IMR-90 (cell line): ENCODE measurements at regions not wholly inside any gene's neighbourhood (a gene's known extent, or its start where the extent isn't known, plus 50 kb on each side); places are given as distances from the start of the nearest gene placed in this dataset.

Experiments
- ATAC-seq: fragments of 200-7000 bp; cut with Tn5 transposase; 2 replicates; pipeline ENCODE4 v1.9.1; 2020; ENCODE audit warnings: low read depth, mild to moderate bottlenecking, moderate library complexity
- BruUV-seq: library from RNA; stranded (reverse); fragments of 400-500 nt; replicated peaks from 2 replicates; lab custom pipeline; 2021; lab: Mats Ljungman, UMichigan
- CTCF ChIA-PET: fragments of 300-600 bp; formaldehyde crosslinking; extraction: SDS; loops from one replicate; lab custom pipeline; 2021; ENCODE audit warnings: antibody characterized with exemption; lab: Yijun Ruan, JAX
- POLR2A ChIA-PET: fragments of 300-600 bp; sonication (Branson Sonifier 250); formaldehyde crosslinking; loops from one replicate; lab custom pipeline; 2022; ENCODE audit warnings: antibody characterized with exemption; ENCODE audit not compliant: unreplicated experiment; lab: Charles Lee
- DNase-seq: peaks from one replicate; pipeline ENCODE4 v3.0.0; 2013
- H2AFZ ChIP-seq: replicated peaks from 2 replicates; pipeline ENCODE3; 2013; ENCODE audit warnings: low read length, mild to moderate bottlenecking; ENCODE audit not compliant: poor library complexity
- H2AK5ac ChIP-seq: 2 replicates; pipeline ENCODE4 v1.6.1; 2013; ENCODE audit warnings: low read depth, low read length, inconsistent platforms
- H2AK9ac ChIP-seq: replicated peaks from 2 replicates; pipeline ENCODE3; 2013; ENCODE audit warnings: mild to moderate bottlenecking, low read depth, low read length, moderate library complexity; ENCODE audit not compliant: poor library complexity
- H2BK120ac ChIP-seq: 2 replicates; pipeline ENCODE4 v1.6.1; 2013; ENCODE audit warnings: low read depth, low read length, inconsistent platforms
- H2BK15ac ChIP-seq: 3 replicates; pipeline ENCODE4 v1.6.1; 2013; ENCODE audit warnings: low read depth, low read length, inconsistent platforms
- H2BK20ac ChIP-seq: 2 replicates; pipeline ENCODE4 v1.6.1; 2013; ENCODE audit warnings: low read depth, mild to moderate bottlenecking, inconsistent platforms, low read length, moderate library complexity
- H2BK5ac ChIP-seq: 2 replicates; pipeline ENCODE4 v1.6.1; 2013; ENCODE audit warnings: mild to moderate bottlenecking, low read depth, low read length, inconsistent platforms; ENCODE audit not compliant: poor library complexity, severe bottlenecking
- H3K14ac ChIP-seq: replicated peaks from 2 replicates; pipeline ENCODE4 v1.6.1; 2013; ENCODE audit warnings: low read depth, low read length, inconsistent platforms
- H3K18ac ChIP-seq: 2 replicates; pipeline ENCODE4 v1.6.1; 2013; ENCODE audit warnings: low read depth, low read length, control low read depth
- H3K23ac ChIP-seq: 2 replicates; pipeline ENCODE4 v1.6.1; 2013; ENCODE audit warnings: low read depth, low read length, inconsistent platforms
- H3K27ac ChIP-seq: 2 replicates; pipeline ENCODE4 v1.5.1; 2013; ENCODE audit warnings: mild to moderate bottlenecking, control low read depth, low read length; ENCODE audit not compliant: insufficient read depth
- H3K27me3 ChIP-seq: 2 replicates; pipeline ENCODE4 v1.6.1; 2013; ENCODE audit warnings: low read length; ENCODE audit not compliant: control insufficient read depth, insufficient read depth
- H3K36me3 ChIP-seq: 2 replicates; pipeline ENCODE4 v1.6.1; 2013; ENCODE audit warnings: low read length, mixed read lengths; ENCODE audit not compliant: control insufficient read depth, insufficient read depth
- H3K4ac ChIP-seq: 2 replicates; pipeline ENCODE4 v1.6.1; 2013; ENCODE audit warnings: low read depth, low read length, inconsistent platforms
- H3K4me1 ChIP-seq: 2 replicates; pipeline ENCODE4 v1.6.1; 2013; ENCODE audit warnings: low read length, mixed read lengths; ENCODE audit not compliant: control insufficient read depth, insufficient read depth
- H3K4me2 ChIP-seq: 2 replicates; pipeline ENCODE4 v1.6.1; 2013; ENCODE audit warnings: low read depth, mild to moderate bottlenecking, control low read depth, low read length, moderate library complexity
- H3K4me3 ChIP-seq: 2 replicates; pipeline ENCODE4 v1.5.1; 2013; ENCODE audit warnings: low read depth, mild to moderate bottlenecking, control low read depth, low read length, moderate library complexity; ENCODE audit not compliant: insufficient read depth
- H3K56ac ChIP-seq: 2 replicates; pipeline ENCODE4 v1.6.1; 2013; ENCODE audit warnings: low read length, inconsistent platforms; ENCODE audit not compliant: insufficient read depth; ENCODE audit errors: extremely low read depth
- H3K79me1 ChIP-seq, 2 experiments: 2 replicates each; pipeline ENCODE4 v1.6.1; 2013; ENCODE audit warnings: low read length in 2 of 2, inconsistent platforms in 1 of 2, low read depth in 1 of 2
- H3K9ac ChIP-seq: 2 replicates; pipeline ENCODE4 v1.6.1; 2013; ENCODE audit warnings: low read depth, low read length, control low read depth
- H3K9me1 ChIP-seq: 2 replicates; pipeline ENCODE4 v1.6.1; 2013; ENCODE audit warnings: low read length, inconsistent platforms; ENCODE audit not compliant: insufficient read depth
- H3K9me3 ChIP-seq: 2 replicates; pipeline ENCODE4 v1.6.1; 2013; ENCODE audit warnings: low read length; ENCODE audit not compliant: control insufficient read depth, insufficient read depth
- H4K20me1 ChIP-seq: 2 replicates; pipeline ENCODE4 v1.6.1; 2013; ENCODE audit warnings: low read length, inconsistent platforms; ENCODE audit not compliant: insufficient read depth
- H4K5ac ChIP-seq: 2 replicates; pipeline ENCODE4 v1.6.1; 2013; ENCODE audit warnings: mild to moderate bottlenecking, low read depth, low read length, control low read depth
- H4K8ac ChIP-seq, 2 experiments: 2 replicates each; pipeline ENCODE4 v1.6.1; 2013; ENCODE audit warnings: low read depth in 2 of 2, low read length in 2 of 2, control low read depth in 1 of 2, inconsistent platforms in 1 of 2
- H4K91ac ChIP-seq: 2 replicates; pipeline ENCODE4 v1.6.1; 2013; ENCODE audit warnings: low read depth, low read length, inconsistent platforms; ENCODE audit not compliant: insufficient read depth
- NFE2L2 ChIP-seq: fragments of 150-350 bp; IDR thresholded peaks from 2 replicates; pipeline ENCODE4 v1.6.1; 2016; ENCODE audit warnings: low read depth, mild to moderate bottlenecking, low read length
- WGBS, 2 experiments: methylation state at CpG; one replicate each; pipeline versions ENCODE4 v1.1.5 to v1.1.7; 2013; ENCODE audit warnings: missing lambda C conversion rate in 2 of 2; ENCODE audit not compliant: insufficient read length in 1 of 2; ENCODE audit errors: extremely low coverage in 2 of 2; 5-methylcytosine and 5-hydroxymethylcytosine counted together
- dilution Hi-C: fragments of 300-500 bp; cut with HindIII; formaldehyde crosslinking; loops from one replicate; pipeline ENCODE4 v1.14.3; 2018; ENCODE audit warnings: low sequenced_read_pairs; ENCODE audit not compliant: unreplicated experiment
- in situ Hi-C: fragments of 300-500 bp; cut with MboI; formaldehyde crosslinking; loops from 3 replicates; pipeline ENCODE4 v1.14.3; 2019; ENCODE audit warnings: low sequenced_read_pairs, inconsistent platforms, mixed read lengths
- intact Hi-C: fragments of 100-400 bp; cut with micrococcal nuclease; formaldehyde crosslinking; loops from 2 replicates; pipeline ENCODE4 v1.10.0; 2022

DNA sequence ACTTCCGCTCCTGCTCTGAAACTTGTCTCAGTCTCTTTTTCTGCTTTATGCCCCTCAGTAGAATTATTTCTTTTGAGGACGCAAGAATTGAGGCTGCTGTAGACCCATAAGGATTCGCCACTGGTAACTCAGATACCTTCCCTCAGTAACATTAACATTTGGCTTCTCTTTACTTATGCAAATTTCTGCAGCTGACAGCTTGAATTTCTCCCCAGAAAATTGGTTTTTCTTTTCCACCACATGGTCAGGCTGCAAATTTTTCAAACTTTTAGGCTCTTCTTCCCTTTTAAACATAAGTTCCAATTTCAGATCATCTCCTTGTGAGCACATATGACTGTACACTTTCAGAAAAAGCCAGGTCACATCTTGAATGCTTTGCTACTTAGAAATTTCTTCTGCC lies 839.3 kb upstream of the GRIA3 start:
- Histone ChIP-seq H3K23ac (no peak overlapping the region), H4K5ac (no peak overlapping the region), H3K79me1 (no peaks in the 10 kb centered on the region), H3K9me1 (no peaks in the 10 kb centered on the region), H3K36me3 (no peaks in the 10 kb centered on the region), H3K56ac (no peak overlapping the region), H2BK20ac (no peak overlapping the region), H3K27me3 (no peaks in the 10 kb centered on the region), H4K8ac (no peak overlapping the region), H2BK120ac (no peak overlapping the region), H3K18ac (no peak overlapping the region), H4K91ac (no peak overlapping the region), H3K9me3 (peaks cover 3% of the 10 kb centered on the region; the same call in 1 of the 2 replicates), H3K4me1 (no peaks in the 10 kb centered on the region), H4K20me1 (no peaks in the 10 kb centered on the region), H3K14ac (no peak overlapping the region), H3K4ac (no peak overlapping the region), H3K27ac (no peak overlapping the region), H3K4me3 (no peak overlapping the region), H2BK15ac (no peak overlapping the region), H2AFZ (no peak overlapping the region), H2AK5ac (no peak overlapping the region), H2BK5ac (no peak overlapping the region), H2AK9ac (no peak overlapping the region), H3K4me2 (no peak overlapping the region), H3K9ac (no peak overlapping the region)
- no TSS peak for BruUV-seq
- intact Hi-C loops, result no loop called here
- dilution Hi-C loops, result no loop called here
- DNase-seq, result no peak
- in situ Hi-C loops, result no loop called here
- ChIA-PET POLR2A (no interaction called here), CTCF (no interaction called here)
- WGBS, 2 experiments, result 86% methylated on average over 1 of the region's 3 CpGs; no CpG with 5 or more reads in 1 of the 2 experiments
- no peak for TF ChIP-seq NFE2L2
- ATAC-seq, result no peak
